AG09309 (cell line): ENCODE measurements at regions not wholly inside any gene's neighbourhood (a gene's known extent, or its start where the extent isn't known, plus 50 kb on each side); places are given as distances from the start of the nearest gene placed in this dataset.
"Not testable (repeated sequence)": the region's sequence is repeated elsewhere in the genome, so short reads cannot be mapped to it uniquely, and the experiment has no call there.

ENCODE experiments used
- DNase-seq: peaks from one replicate; pipeline ENCODE4 v3.0.0-alpha.2; 2010; ENCODE audit warnings: low read depth
- H3K4me3 ChIP-seq: 2 replicates; pipeline ENCODE4 v1.5.1; 2011; ENCODE audit warnings: mild to moderate bottlenecking, low read depth, low read length, moderate library complexity; ENCODE audit not compliant: control insufficient read depth
- CTCF ChIP-seq: IDR thresholded peaks from 2 replicates; pipeline ENCODE4 v1.5.1; 2011; ENCODE audit warnings: mild to moderate bottlenecking, low read depth, low read length, inconsistent platforms; ENCODE audit not compliant: insufficient read depth, control insufficient read depth; ENCODE audit errors: missing control alignments

DNA sequence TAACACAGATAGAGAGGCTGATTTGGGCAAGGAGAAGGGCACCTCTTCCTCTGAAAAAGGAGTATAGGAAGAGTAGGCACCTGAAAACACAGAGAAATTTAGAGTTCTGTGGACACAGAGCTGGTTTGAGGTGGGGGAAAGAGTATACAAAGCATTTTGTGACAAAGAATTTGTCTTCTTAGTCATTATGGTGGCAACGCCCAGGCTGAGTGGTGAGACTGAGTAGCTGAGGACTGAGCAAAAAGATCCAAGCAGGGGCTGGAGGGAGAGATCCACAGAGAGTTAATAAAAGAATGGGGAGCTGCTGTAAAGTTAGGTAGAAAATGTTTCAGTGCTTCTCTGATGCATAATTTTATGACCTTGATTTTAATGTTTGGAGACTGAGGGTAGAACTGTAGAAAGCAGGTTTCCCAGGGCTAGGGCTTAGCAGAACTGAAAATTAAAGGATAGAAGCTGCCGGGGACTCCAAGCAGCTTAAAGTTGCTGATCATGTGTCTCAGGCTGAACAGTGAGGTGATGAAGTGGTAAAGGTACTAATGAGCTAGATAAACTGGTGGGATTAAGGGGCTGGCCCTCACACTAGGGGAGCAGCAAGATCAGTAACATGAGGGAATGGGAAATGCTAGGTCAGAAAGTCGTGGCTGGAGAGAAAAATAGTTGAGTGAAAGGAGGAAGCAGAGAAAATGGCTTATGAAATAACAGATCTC is 118.9 kb downstream of the CEP44 start:
- no peak for TF ChIP-seq CTCF
- DNase-seq, result no peak
- H3K4me3 ChIP-seq, result no peak overlapping the region

GRCh38 chr4:174401471-174402130 is 117.9 kb downstream of the CEP44 start:
- no peak overlapping the region for H3K4me3 ChIP-seq
- TF ChIP-seq CTCF, result no peak
- DNase-seq, result no peak

DNA sequence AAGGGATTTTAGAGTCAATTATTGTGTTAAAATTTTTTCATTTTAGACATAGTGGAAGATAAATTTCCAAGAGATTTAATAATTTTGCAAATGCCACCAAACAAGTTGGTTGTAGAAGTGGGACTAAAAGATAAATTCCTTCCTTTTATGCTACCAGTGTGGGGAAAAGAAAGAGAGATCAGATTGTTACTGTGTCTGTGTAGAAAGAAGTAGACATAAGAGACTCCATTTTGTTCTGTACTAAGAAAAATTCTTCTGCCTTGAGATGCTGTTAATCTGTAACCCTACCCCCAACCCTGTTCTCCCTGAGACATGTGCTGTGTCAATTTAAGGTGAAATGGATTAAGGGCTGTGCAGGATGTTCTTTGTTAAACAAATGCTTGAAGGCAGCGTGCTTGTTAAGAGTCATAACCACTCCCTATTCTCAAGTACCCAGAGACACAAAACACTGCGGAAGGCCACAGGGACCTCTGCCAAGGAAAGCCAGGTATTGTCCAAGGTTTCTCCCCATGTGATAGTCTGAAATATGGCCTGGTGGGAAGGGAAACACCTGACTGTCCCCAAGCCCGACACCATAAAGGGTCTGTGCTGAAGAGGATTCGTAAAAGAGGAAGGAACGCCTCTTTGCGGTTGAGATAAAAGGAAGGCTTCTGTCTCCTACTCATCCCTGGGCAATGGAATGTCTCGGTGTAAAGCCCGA is 117.0 kb downstream of the CEP44 start:
- H3K4me3 ChIP-seq, DNase-seq: not testable (repeated sequence)

DNA sequence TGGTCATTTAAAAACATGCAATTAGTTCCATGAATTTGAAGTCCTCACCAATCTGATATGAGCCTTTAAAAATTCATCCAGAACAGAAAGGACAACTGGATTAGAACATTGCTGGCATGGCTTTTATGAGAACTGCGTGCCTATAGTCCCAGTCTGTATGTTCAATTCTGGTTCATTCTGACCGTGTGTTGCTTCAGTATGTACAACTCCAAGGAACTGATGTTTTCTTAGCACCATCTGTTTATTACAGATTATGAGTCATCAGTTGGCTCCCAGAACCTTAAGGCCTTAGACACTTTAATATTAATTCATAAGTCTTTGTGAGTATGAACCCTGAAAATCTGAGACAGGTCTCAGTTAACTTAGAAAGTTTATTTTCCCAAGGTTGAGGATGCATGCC is 115.0 kb downstream of the CEP44 start:
- H3K4me3 ChIP-seq, result no peak overlapping the region
- DNase-seq, result peak; percentile 14
- TF ChIP-seq CTCF, result no peak

GRCh38 chr4:174397366-174398155 is 113.8 kb downstream of the CEP44 start:
- no peak for TF ChIP-seq CTCF
- no peak overlapping the region for H3K4me3 ChIP-seq

DNA sequence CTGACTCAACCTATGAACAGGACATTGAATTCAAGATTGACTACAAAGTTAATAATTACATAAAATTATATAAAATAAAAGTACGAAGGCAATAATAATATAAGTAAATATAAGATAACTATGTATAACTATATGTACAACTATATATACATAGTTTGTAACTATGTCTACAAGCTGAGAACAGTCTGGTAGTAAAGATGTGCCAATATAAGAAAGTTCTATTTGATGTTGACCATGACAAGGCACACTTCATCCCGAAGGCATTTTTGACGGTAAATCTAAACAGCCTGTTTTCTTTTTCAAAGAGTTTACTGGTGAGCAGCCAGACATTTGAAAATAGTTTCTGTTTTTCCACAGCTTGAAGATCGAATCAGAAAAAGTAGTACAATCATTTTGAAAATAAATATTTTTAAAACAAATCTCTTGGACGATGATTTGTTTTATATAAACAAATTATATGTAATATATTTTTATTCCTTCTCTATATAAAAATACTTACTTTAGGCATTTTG is 112.9 kb downstream of the CEP44 start:
- H3K4me3 ChIP-seq, result no peak overlapping the region
- no peak for DNase-seq
- TF ChIP-seq CTCF, result no peak

More at GRCh38 chr4:174397366-174398155, 113.8 kb downstream of the CEP44 start:
- no peak for DNase-seq
